Kidney tubule cell (primary cell): ENCODE measurements at regions not wholly inside any gene's neighbourhood (a gene's known extent, or its start where the extent isn't known, plus 50 kb on each side); places are given as distances from the start of the nearest gene placed in this dataset.
"Not testable (repeated sequence)": the region's sequence is repeated elsewhere in the genome, so short reads cannot be mapped to it uniquely, and the experiment has no call there.

Experiments used
- DNase-seq: peaks from one replicate; pipeline ENCODE4 v3.0.0-alpha.2; 2018; ENCODE audit warnings: low spot score

GRCh38 chr7:50251765-50252164, 52.8 kb upstream of the IKZF1 start:
- no peak for DNase-seq

- no peak for DNase-seq
Observed at GRCh38 chr7:50246551-50246950, 58.0 kb upstream of the IKZF1 start.

- not testable (repeated sequence) for DNase-seq
Observed at GRCh38 chr7:50242111-50242510, 62.4 kb upstream of the IKZF1 start.

- DNase-seq = not testable (repeated sequence)
Observed at GRCh38 chr7:50240699-50241098, 63.8 kb upstream of the IKZF1 start.

GRCh38 chr7:50229964-50230363, 74.6 kb upstream of the IKZF1 start:
- DNase-seq = peak; percentile 7

GRCh38 chr7:50228148-50228547, 76.4 kb upstream of the IKZF1 start:
- DNase-seq = no peak

- no peak for DNase-seq
Observed at GRCh38 chr7:50227726-50228125, 76.8 kb upstream of the IKZF1 start.

- no peak for DNase-seq
Observed at GRCh38 chr7:50226669-50227068, 77.8 kb upstream of the IKZF1 start.

- DNase-seq = no peak
Observed at GRCh38 chr7:50226145-50226544, 78.4 kb upstream of the IKZF1 start.

- no peak for DNase-seq
Observed at GRCh38 chr7:50221433-50221832, 83.1 kb upstream of the IKZF1 start.

- DNase-seq = no peak
Observed at GRCh38 chr7:50221028-50221427, 83.5 kb upstream of the IKZF1 start.

- DNase-seq = no peak
Observed at GRCh38 chr7:50220273-50220672, 84.2 kb upstream of the IKZF1 start.

- no peak for DNase-seq
Observed at GRCh38 chr7:50217821-50218281, 86.7 kb upstream of the IKZF1 start.

GRCh38 chr7:50217401-50217800, 87.1 kb upstream of the IKZF1 start:
- no peak for DNase-seq

GRCh38 chr7:50216626-50217025, 87.9 kb upstream of the IKZF1 start:
- DNase-seq = no peak

GRCh38 chr7:50214771-50215170, 89.7 kb upstream of the IKZF1 start:
- no peak for DNase-seq

- no peak for DNase-seq
Observed at GRCh38 chr7:50214126-50214670, 90.3 kb upstream of the IKZF1 start.

GRCh38 chr7:50213622-50214017, 90.9 kb upstream of the IKZF1 start:
- DNase-seq = no peak

GRCh38 chr7:50212666-50213621, 91.6 kb upstream of the IKZF1 start:
- DNase-seq = no peak

- no peak for DNase-seq
Observed at GRCh38 chr7:50212016-50212325, 92.5 kb upstream of the IKZF1 start.

GRCh38 chr7:50211130-50212015, 93.1 kb upstream of the IKZF1 start:
- DNase-seq = no peak

GRCh38 chr7:50210706-50211115, 93.8 kb upstream of the IKZF1 start:
- DNase-seq = no peak
